ENCODE measurements at regions not wholly inside any gene's neighbourhood (a gene's known extent, or its start where the extent isn't known, plus 50 kb on each side); places are given as distances from the start of the nearest gene placed in this dataset.

DNA sequence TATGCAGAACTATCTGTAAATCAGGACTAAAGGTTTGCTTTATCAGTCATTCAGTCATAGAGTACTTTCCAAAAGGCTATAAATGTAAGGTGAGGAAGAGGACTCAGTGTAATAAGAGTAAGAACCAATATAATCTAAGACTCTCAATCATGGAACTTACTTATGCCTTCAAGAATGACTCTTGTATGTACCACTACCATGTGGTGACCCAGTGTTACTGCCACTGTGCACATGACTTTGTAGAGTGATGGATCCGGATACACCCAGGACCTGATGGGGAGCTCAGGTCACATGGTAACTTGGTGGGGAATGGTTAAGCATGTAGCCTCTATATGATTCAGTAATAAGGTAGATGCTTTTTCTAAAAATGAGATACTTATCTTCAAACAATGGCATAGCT is 2099.8 kb downstream of the MRPL39 start:
- intact Hi-C loops (cut with DNase I), result no loop called here
- ATAC-seq (no peak), DNase-seq (ENCODE audit: missing footprints) (no peak)

DNA sequence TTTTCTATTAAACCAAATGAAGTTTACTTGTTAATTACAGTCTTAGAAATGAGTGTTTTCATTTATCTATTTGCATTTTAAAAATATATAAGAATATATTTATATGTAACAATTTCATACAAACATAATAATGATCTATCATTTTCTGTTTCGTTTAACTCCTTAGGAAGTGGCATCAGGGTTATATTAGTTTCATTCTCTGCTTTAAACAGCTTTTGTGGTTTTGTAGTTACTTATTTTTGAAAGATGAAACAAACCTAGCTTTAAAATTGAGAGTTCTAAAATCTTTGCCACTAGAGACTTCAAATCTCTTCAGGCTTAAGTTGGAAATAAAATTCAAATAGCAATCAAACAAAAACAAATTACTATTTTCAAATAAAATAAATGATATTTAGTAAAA is 2110.6 kb downstream of the MRPL39 start:
- DNase-seq (ENCODE audit: missing footprints) (no peak), ATAC-seq (no peak)
- intact Hi-C loops (cut with DNase I), result no loop called here

DNA sequence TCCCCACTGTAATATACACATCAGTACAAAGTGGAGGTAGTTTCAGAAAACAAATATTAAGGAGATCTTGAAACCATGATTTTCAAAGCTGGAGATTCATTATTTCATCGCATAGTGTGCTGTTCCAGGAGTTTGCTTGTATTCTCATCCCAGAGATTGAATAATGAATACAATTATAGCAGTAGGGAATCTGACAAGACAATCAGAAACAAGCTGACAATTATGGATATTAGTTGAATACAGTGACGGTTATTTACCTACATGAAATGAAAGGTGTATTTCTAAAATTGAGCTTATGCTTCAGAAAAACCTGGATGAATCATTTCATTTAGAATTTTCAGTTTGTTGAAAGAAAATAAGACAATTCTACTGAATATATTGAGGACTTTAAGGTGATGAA is 2119.0 kb downstream of the MRPL39 start:
- intact Hi-C loops (cut with DNase I), result no loop called here

DNA sequence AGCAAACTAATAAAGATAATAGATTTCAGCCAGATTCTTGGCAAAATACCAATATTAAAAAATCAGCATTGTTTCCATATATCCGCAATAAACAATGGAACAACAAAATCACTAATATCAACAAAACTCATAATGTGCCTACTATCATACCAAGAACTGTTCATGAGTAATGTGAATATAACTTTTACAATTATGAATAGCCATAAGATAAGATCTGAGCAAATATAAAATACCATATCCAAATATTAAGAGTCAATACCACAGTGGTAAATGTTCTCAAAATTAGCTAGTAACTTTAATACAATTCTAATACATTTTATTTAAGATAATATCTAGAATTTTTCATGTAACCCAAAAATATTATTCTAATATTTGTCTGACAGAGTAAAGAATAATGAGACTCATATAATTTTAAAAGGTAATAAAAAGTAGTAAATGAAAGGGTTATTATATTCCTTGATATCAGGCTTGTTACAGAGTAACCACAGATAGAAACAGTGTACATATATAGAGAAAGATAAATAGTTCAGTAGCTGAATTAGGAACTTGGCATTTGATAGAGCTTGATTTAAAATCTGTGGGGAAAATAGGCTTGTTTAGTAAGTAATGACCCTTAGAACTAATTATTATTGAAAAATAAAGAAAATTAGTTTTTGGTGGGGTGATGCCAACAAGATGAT is 2126.6 kb downstream of the MRPL39 start:
- ATAC-seq (no peak), DNase-seq (ENCODE audit: missing footprints) (no peak)
- intact Hi-C loops (cut with DNase I), result no loop called here

More for the DNA sequence above, 2119.0 kb downstream of the MRPL39 start:
- ATAC-seq, result no peak
- no peak for DNase-seq (ENCODE audit: missing footprints)

DNA sequence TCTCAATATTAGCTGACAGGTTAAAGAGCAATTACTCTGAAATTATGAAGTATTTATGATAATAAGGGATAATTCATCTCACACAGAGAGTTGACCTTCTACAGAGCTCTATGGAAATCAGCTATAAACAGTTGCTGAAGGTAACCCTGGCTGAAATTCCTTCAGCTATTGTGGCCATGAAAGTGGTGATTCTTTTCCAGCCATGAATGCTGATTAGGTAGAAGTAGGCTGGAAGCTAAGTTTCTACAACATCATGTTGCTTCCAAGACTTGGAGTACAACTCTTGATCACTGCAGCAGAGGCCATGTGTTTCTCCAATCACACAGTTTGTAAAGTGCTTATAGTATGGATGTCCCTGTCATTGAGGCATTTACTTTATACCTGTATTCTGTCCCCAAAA is 2128.9 kb downstream of the MRPL39 start:
- DNase-seq (ENCODE audit: missing footprints) (no peak), ATAC-seq (no peak)
- intact Hi-C loops (cut with DNase I), result no loop called here

DNA sequence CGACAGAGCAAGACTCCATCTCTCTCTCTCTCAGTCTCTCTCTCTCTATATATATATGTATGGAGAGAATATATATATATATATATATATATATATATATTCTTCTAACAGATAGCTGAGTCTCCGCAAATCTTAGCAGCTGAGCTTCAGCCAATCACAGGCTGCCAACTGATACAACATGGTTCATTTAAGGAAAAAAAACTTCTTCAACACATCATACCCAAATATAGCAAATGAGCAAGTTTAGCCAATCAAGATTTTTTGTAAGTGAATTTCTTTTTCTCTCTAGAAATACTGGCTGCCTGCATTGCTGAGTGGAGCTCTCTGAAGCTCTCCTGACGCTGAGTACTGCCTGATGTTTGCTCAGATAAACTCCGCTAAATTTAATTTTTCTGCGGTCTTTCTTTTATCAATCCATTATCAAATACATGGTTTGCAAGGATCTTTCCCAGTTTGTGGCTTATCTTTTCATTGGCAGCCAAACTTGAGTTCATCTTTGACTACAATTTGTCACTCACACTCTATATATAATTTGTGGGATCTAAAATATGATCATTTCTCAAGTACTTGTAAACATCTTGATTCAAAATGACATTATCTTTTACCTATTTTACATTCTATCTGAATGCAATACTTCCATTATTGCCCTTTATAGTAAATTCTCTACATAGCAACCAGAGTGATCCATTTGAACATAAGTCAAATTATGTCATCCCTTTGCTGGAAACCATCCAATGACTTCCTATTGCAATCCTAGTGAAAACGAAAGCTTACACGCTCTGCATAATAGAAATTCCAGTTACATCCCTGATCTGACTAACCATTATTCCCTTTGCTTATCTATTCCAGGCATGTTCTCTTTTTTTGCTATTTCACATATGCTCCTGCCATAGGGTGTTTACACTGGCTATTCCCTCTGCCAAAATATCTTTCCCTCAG is 2131.7 kb downstream of the MRPL39 start:
- intact Hi-C loops (cut with DNase I), result no loop called here
- no peak for ATAC-seq
- no peak for DNase-seq (ENCODE audit: missing footprints)

DNA sequence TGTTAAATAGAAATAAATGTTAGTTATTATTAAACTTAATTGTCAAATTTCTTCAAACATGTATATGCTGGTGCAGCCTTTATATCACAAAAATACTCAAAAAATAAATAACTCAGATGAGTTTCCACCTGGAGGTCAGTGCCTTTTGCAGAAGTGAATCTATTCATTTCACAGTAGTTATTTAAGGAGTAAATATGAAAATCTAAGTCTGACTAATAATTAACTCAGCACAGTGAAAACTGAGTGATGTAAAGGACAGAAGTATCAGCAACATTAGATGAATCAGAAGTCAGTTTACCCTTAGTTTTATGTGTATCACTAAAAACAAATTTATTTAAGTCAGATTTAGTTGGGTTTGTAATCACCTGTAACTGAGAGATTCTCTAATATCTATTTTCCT is 2135.4 kb downstream of the MRPL39 start:
- DNase-seq (ENCODE audit: missing footprints) (no peak), ATAC-seq (no peak)
- intact Hi-C loops (cut with DNase I), result no loop called here

DNA sequence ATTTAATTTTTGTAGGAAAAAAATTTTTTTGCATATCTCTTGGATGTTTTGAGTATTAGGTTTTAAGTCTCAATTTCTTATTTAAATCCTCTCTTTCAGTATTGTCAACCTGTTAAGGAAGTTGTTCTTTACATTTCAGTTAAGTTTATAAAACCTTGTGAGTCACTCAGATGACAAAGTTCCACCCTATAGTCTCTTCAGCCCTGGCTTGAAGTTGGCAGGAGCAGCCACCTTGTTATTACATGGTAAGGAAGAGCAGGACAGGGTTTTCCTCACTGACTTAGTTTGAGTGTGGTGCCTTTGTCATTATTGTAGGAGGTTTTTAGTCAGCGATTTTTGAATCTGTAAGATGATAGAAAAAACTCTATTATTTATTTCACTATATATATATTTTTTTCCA is 2143.9 kb downstream of the MRPL39 start:
- no peak for ATAC-seq
- intact Hi-C loops (cut with DNase I), result no loop called here
- no peak for DNase-seq (ENCODE audit: missing footprints)

DNA sequence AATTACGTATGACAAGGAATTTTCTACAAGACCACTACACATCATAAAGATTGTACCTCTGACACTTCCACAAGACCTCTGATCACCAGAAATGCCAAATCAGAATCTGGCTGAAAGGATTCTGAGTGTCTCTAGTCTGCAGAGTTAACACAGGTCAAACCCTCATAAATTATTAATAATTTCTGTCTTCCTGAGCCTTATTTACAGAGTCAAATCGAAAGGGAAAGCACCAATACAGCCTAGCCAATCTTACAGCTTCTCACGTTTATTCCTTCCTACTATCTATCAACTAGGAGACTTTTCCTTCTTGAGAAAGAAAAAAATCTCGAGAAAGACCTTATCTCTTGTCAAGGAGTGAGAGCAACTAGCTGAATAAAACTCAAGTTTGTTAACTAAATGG is 2151.6 kb downstream of the MRPL39 start:
- ATAC-seq (no peak), DNase-seq (ENCODE audit: missing footprints) (no peak)
- intact Hi-C loops (cut with DNase I), result no loop called here

DNA sequence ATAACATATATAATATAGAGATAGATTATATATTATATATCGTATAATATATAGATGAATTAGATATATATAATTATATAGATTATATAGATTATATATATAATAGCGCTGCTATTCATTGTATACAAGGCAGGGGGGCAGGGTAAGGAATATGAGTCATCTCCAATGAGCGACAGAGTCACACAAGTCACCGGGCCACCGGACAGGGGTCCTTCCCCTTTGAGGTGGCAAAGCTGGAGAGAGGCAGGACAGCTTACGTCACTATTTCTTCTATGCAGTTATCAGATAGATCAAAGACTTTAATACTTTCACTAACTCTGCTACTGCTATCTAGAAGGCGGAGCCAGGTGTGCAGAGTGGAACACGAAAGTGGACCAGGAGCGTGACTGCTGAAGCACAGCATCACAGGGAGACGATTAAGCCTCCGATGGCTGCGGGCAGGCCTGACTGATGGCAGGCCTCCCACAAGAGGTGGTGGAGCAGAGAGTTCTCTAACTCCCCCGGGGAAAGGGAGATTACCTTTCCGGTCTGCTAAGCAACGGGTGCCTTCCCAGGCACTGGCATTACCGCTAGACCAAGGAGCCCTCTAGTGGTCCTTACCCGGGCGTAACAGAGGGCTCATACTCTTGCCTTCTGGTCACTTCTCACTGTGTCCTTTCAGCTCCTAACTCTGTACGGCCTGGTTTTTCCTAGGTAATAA is 2154.7 kb downstream of the MRPL39 start:
- DNase-seq (ENCODE audit: missing footprints) (peak; percentile 43), ATAC-seq (no peak)
- intact Hi-C loops (cut with DNase I), result no loop called here

DNA sequence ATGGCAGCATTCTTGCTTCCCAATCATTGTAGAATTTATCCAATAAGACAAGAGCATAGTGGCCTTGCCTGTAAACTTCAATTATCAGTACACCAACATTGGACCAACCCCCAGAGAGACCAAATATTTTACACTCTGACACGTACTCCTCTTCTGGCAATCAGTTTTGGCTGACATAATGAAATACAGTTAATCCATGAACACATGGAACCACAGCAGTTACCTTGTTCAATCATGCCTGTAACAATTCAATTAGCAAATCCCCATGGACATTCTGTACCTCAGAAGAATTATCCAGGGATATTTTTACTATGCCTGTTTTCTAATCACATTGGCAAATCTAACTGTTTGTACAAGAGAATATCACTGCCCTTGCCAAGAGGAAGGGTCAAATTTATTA is 2162.0 kb downstream of the MRPL39 start:
- DNase-seq (ENCODE audit: missing footprints) (no peak), ATAC-seq (no peak)
- intact Hi-C loops (cut with DNase I), result no loop called here

DNA sequence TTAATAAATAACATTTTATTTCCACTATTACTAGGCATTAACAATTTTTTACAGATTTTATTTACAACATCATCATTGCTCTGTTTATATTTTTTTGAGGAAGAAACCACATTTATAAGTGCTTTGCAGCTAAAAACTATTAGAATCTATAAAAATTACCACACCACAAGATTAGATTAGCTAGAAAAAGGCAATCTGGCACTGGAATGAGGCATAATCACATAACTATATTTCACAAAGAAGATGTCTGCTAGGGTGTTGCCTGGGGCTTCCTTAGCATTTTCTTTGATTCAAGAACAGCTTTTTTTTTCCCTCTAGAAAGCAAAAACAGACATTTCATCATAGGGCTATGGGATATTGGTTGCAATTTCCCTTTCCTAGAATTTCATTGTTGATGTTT is 2169.2 kb downstream of the MRPL39 start:
- no peak for DNase-seq (ENCODE audit: missing footprints)
- intact Hi-C loops (cut with DNase I), result no loop called here
- no peak for ATAC-seq

DNA sequence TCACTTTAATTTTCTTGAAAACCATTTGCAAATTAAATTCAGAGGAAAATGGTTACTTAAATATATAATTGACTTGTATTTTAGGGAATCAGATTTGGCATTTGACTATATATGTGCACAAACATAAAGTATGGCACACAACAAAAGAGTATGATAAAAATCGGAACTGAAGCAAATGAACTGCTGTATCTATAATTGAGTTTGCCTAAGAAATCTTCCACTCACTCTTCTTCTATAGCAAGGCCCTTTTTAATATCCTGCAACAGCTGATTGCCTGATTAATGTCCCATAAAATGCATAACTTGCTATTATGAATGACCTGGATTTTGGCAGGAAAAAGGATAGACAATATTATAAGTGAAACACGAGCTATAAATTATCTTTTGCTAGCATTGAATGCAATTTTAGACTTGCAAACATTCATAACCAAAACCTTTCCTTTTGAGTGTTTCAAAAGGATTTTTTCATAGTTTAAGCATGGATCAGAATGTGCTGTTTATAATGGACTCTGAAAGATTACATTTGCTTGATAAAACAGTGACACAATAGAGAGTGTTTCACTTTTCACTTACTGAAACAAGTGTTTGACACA is 2204.3 kb downstream of the MRPL39 start:
- ATAC-seq (no peak), DNase-seq (ENCODE audit: missing footprints) (no peak)
- intact Hi-C loops (cut with DNase I), result no loop called here

DNA sequence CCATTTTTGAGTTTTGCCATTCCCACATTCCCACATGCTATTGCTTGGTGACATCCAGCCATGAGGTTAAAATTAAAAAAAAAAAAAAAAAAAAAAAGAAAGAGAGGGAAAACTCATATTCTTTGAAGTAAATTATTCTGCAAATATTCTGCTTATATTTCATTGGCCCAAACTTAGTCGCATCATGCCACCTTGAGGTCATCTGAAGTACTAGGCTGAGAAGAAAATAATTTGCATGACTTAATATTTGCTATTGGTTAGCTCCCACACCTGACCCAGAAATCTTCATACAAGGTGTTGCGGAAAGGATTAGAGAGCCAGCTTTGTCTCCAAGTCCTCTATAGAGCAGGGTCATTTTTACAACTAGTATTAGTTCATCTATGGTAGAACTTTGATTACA is 2206.0 kb downstream of the MRPL39 start:
- DNase-seq (ENCODE audit: missing footprints) (no peak), ATAC-seq (no peak)
- intact Hi-C loops (cut with DNase I), result no loop called here

DNA sequence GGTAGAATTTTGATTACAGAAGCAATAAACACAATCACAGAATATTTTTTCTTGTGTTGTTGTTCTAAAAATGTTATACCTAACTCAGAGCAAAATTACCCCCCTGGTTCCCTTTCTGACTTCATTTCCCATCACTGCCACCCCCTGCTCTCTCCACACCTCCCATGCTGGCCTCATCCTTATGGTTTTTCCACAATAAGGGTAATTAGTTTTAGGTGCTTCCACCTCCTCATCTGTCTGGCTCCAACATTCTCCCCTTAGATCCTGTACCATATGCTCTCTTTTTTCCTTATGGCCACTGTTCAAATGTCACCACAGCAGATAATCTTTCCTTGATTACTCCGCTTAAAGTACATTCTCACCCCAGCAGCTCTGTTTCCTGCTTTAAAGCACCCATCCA is 2208.6 kb downstream of the MRPL39 start:
- no peak for DNase-seq (ENCODE audit: missing footprints)

DNA sequence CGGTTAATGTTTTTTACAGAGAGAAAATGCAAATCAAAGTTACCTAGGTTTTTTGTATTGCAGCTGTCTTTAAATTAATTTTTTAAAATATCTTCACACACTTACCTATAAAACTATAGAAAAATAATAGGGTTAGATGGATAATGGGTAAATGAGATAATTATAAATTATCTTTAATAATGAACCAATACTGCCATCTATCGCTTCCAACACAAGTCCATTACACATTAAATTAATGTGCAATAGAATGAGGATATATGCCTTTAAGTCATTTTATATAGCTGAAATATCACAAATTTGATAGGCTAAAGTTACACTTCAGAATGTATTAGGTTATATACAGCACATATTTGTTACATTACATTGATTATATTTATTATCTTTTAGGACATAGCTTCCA is 2212.8 kb downstream of the MRPL39 start:
- ATAC-seq (no peak), DNase-seq (ENCODE audit: missing footprints) (no peak)
- intact Hi-C loops (cut with DNase I), result no loop called here

More for the DNA sequence above, 2208.6 kb downstream of the MRPL39 start:
- ATAC-seq, result no peak
- intact Hi-C loops (cut with DNase I), result no loop called here

DNA sequence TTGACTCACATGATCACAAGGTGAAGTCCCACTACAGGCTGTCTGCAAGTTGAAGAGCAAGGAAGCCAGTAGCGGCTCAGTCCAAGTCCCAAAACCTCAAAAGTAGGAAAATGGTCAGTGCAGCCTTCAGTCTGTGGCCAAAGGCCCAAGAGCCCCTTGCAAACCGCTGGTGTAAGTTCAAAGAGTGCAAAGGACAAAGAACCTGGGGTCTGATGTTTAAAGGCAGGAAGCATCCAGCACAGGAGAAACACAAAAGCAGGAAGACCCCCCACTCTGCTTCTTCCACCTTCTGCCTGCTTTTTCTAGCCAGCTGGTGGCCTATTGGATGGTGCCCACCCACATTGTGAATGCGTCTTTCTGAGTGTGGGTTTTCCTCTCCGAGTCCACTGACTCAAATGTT is 2222.6 kb downstream of the MRPL39 start:
- intact Hi-C loops (cut with DNase I), result no loop called here
- DNase-seq (ENCODE audit: missing footprints) (no peak), ATAC-seq (no peak)

DNA sequence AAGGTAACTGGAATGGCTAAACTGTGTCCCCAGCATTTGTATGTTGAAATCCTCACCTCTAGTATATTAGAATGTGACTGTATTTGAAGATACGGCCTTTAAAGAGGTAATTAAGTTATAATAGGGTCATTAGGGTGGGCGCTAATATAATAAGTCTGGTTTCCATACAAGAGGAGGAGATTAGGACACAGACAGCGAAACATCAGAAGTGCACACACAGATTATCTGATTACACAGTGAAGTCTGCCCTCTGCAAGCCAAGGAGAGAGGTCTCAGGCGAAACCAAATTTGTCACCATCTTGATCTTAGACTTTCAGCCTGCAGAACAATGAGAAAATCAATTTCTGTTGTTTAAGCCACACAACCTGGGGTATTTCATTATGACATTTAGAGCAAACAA is 2233.1 kb downstream of the MRPL39 start:
- no peak for ATAC-seq

DNA sequence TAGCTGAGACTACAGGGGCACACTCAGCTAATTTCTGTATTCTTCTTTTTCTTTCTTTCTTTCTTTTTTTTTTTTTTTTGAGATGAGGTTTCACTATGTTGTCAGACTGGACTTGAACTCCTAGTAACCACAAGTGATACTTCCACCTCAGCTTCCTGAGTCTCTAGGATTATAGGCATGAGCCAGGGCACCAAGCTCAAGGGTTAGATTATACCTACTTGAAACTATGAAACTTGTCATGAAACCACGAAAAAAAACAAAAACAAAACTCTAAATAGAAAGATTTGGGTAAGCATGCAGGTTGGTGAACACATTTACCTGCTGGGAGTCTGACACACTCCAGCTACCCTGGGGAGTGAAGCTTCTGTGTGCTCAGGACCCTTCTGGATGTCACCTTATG is 2250.4 kb downstream of the MRPL39 start:
- intact Hi-C loops (cut with DNase I), result no loop called here
- DNase-seq (ENCODE audit: missing footprints), result no peak
- no peak for ATAC-seq

More for the DNA sequence above, 2233.1 kb downstream of the MRPL39 start:
- intact Hi-C loops (cut with DNase I), result no loop called here
- DNase-seq (ENCODE audit: missing footprints), result no peak

Measured in Right ventricle myocardium inferior (tissue), 1 donor.